NCI-H1930 (cell line): ENCODE measurements at regions not wholly inside any gene's neighbourhood (a gene's known extent, or its start where the extent isn't known, plus 50 kb on each side); places are given as distances from the start of the nearest gene placed in this dataset.

ENCODE experiments used
- DNase-seq, 2 experiments: peaks; one replicate each; lab custom pipeline; 2025; lab: John Stamatoyannopoulos, UW

DNA sequence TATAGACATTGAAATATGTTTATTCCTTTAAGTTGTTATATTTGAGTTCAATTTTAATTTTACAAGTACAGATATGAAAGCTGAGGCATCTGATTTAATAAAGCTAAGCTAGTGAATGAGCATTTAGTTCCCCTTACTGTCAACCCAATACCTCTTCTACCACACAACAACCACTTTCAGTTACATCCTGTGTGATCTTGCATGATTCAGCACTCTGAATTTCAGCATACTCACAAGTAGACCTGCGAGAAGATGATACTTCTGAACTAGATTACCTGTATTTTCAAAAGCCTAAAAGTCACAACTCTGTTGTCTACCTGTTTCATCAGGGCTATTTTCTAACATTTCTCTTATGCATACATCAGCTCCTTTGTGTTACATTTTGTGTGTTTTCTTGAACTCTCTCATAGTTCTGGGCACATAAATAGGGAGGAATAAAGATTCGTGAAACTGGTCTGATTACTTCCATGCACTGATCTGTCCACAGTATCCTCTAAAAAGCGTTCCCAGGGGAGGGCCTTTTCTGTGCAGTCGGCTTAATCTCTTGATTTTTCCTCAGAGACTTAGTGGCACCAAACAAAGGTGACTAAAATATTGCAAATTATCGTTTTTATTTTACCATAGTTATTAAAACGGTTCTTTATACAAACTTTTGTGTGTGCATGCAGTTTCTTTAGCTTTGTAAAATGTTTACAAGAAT is 2025.5 kb upstream of the NUDT12 start:
- no peak for DNase-seq

DNA sequence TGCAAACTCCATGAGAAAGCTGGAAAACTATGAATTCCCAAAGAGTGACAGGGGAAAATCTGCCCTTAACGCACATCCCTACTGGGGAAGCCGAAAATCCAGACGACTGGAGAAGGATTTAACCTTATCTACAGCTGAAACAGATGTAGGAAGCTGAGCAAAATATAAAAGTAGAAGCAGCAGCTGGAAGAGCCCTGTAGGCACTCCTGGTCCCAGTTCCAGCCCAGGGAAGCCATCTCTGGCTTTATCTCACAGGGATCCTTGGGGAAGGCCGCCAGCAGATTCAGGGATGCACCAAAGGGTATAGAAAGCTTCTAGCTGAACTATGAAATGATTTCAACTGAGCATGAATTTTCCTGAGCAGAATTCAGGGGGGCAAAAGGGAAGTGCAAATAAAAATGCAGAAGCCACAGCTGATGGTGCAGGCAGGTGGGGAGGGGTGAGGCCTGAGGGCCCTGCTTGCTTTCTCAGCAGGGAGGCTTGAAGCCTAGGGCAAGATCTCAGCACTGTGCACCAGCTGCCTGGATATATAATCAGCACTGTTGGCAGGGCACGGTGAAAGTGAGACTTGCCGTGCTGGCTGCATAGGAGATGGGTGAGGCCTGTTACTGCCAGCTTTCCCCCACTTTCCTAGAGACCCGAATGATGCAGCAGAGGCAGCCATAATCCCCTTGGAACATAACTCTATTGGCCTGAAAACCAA is 2019.5 kb upstream of the NUDT12 start:
- DNase-seq = no peak

DNA sequence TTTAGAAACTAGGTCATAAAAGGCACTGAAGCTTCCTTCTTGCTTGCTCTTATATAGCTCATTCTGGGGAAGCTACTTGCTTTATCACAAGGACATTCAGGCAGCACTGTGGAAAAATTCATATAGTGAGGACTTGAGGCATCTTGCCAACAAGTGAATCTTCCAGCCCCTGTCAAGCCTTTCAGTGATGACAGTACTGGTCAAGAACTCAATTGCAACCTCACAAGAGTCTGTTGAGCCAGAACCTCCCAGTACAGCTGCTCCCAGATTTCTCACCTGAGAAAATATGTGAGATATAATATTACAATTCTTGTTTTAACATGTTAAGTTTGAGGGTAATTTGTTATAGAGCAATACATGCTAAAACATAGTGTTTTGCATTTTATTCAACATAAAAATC is 2011.0 kb upstream of the NUDT12 start:
- no peak for DNase-seq

DNA sequence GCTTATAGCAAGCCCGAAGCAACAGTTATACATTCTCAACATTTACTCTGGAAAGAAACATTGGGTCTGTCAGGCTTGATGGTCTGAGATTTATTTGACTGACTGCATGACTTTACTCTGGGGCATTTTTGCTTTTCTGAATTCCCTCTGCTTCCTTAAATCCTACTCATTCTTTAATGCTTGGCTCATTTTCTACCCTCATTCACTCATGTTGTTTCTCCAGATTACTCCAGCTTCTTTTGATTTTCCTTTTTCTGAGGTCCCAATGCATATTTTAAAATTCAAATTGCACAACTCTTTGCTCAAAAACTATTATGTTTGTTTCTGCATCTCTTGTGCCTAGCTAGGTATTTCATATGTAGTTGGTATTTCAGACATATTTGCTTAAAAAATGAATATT is 2002.9 kb upstream of the NUDT12 start:
- no peak for DNase-seq

DNA sequence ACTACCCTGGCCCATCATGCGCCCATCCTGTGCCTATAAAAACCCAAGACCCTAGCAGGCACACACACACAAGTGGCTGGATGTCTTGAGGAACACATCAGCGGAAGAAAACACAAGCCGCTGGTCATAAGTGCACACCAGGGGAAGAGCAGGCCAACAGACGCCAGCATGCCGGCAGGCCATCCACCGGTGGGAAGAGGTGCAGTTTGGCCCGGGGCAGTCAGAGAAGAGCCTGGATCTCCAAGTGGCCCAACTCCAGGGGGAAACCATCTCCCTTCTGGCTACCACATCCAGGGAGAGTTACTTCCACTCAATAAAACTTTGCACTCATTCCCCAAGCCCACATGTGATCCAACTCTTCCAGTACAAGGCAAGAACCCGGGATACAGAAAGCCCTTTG is 2001.3 kb upstream of the NUDT12 start:
- no peak for DNase-seq

DNA sequence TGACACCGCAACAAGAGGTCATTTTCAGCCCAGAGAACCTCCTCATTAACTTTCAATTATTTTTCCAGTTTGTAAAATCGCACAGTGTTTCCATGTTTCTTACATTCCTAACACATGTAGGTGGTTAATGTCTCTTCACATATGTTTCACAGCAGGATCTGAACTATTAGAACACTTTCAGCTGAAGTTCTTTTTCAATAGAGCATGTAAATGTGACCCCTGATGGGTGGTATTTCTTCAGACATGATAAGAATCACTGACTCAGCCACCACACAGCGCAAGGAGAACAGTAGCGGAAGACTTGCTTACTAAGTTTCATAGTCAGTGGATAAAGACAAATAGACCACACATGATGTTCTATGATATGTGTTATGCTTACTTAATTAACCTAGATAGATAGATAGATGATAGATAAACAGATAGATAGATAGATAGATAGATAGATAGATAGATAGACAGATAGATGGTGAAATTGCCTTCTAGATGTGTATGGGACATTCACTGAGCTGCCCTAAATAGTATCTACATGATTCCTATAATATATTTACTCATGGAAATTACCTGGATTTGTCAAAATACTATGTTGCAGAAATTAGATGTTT is 1992.1 kb upstream of the NUDT12 start:
- no peak for DNase-seq

DNA sequence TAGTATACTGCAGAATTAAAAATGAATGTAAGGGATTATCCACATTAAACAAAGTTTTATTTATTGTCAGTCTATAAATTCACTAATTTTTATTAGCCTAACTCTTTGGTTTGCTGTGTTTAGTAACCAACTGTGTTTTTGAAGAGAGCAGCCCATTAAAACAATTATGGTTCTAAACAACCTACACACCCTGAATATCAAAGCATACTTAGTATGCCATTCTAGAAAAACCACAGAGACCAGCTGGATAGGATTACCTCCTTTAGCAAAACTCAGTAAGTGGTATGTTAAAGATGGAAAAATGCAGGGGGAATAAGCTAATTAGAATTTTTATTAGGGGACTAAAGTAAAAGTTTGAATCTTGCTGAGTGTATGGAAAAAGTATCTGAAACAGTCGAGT is 1981.7 kb upstream of the NUDT12 start:
- DNase-seq = peak in 1 of 2 experiments; percentile 7

DNA sequence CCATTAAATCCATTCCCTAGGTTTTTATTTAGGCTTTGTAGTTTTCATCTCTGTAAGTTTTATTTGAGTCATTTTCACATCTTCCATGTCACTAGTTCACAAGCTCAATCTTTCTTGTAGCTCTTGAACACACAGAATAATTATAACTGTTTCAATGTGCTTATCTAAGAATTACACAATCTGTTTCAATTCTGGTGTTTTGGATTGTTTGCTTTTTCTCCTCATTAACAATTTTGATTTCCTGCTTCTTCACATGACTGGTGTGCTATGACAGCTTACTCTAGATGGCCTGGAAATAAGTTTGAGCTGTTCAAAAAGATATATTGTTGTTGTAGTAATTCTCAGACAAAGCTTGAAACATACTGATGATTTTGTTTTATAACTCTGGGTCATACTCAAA is 1974.1 kb upstream of the NUDT12 start:
- no peak for DNase-seq

DNA sequence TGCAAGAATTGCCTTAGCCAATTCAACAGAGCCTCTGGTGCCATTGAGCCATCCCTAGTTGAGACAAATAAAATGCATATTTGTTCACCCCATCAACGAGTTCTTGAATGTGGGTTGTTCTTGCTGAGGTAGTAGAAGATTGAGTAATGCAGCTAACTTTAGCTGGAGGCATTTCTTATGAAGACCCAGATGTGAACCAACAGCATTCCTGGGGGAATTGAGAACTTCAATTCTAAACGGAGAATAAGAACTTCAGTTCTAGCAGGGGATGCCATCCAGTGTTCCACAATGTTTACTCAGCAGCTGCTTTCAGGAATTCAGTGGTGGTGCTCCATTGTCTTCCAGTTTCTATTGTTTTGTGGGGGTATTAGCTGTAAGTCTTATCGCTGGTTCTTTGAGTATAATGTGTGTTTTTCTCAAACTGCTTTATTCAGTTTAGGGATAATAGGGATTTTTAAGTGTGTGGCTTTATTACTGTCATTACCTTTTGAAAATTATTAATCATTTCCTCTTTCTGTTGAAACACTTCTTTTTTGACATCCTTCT is 1968.2 kb upstream of the NUDT12 start:
- DNase-seq = no peak

DNA sequence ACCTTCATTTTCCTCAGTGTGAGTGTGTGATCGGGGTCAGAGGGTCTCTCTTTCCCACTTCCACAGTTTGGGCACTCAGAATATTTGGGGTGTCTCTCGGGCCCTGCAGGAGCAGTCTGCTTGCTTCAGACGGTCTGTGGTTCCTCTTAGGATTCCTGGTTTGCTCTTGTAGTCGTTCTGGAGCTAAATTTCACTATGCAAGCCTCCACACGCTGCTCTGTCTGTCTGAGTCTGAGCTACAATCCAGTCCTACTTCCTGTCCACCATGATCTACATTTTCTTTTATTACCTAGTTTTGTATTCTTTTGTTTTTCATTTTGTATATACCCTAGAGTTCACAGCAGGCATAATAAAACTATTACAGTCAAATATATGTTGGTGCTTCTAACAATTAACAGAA is 1967.3 kb upstream of the NUDT12 start:
- no peak for DNase-seq

DNA sequence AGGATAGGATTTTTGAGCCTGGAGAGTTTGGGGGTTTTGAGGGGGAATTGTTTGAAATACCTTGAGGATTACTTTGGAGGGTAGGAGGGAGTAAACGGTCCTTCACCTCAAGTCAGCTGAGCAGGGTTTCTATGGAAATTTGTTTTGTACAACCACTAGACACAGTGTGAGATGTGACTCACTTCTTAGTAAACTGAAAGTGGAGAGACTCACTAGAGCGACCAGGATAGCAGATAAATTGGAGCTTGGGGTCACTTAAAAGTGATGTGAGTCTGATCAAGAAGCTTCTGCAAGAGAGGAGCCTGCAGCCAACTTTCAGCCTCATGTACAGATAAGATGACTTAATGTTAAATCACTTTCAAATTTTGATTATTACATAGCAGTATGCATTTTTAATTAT is 1945.9 kb upstream of the NUDT12 start:
- no peak for DNase-seq

DNA sequence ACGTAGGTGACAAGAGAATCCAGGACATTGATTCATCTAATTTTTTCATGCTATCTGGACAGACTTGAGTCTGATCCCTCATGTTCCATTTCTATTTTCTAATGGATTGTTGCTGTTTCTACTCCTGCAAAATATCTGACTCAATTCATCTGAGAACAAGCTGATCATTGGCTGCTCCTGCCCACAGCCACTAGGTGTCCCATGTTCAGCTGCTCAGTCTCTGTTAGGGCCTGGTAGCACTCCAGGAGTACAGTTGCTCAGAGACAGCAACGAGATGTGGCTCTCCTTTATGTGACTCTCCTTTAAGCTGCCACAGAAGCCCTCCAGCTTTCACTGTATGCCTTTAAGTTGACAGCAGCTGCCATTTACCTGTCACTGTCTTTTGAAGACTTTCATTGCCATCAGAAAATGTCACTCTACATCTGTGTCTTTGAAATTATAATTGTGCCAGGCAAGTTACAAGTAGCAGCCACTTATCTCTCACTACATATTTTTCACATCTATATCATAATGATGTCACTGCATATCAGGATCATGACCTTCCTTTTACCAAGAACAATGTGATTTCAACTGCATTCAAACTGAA is 1944.2 kb upstream of the NUDT12 start:
- no peak for DNase-seq

DNA sequence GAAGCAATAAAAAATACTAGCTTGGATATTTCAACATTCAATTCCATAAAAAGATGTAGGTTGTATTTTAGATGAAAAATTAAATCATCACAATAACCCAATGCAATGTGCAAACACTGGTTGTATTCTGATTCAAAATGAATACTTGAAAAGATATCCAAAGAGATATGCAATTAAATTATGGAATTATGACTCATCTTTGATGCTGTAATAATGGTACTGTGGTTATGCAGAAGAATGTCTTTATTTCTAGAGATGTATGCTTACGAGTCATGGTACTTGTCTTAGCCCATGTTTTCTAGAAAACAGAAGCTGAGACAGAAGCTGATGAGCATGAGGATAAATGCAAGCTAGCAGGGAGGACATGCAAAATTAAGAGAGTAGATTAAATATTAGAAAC is 1941.4 kb upstream of the NUDT12 start:
- DNase-seq = no peak

DNA sequence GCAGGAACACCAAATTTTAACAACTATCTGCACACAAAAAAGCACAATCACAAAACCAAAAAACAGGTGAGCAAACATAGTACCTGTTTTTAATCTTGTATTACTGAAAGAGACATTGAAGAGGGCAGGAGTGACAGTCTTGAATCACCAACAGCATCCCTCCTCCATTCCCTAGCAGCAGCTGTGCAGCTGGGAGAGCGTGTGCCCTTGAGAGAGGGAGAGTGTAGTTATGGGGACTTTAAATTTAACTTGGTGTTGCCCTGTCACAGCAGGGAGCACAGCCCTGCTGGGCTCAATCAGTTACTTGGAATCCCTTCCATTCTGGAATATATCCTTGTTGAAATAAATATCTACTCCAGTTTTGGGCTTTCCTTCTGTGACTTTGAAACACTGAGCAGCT is 1938.7 kb upstream of the NUDT12 start:
- DNase-seq = no peak

DNA sequence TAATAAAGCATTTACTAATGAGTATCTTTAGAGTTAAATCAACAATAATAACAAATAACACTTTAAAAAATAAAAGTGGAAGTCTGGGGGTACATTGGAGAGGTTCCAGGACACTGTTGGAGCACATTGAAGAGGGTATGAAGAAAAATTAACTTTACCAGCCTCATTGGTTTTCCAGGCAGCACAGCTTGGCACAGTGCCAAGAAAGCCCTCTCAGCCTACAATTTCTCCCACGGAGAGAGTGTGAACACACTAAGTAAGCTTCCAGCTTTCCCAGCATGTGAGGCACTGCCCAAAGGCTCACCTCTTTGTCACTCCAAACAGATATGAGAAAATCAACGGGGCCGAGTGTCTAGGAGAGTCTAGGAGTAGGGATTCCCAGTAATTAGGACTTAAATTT is 1912.8 kb upstream of the NUDT12 start:
- DNase-seq = no peak

DNA sequence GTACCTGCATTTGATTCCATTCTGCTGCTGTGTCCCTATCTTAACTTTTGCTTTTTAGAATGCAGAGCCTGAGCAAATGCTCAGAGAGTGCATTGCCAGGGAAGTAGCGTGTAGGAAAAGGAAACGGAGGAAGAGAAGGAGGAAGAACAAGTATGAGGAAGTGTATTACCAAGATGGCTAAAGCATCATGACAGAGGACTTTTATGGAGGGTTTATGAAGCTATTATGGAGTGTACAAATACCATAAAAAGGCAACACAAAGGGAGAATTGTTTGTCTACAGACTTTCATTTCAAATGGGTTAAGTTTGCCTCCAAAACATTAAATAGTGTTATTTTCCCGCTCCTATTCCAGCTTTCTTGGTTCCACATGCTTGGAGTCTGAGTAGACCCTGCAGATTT is 1899.8 kb upstream of the NUDT12 start:
- DNase-seq = no peak

DNA sequence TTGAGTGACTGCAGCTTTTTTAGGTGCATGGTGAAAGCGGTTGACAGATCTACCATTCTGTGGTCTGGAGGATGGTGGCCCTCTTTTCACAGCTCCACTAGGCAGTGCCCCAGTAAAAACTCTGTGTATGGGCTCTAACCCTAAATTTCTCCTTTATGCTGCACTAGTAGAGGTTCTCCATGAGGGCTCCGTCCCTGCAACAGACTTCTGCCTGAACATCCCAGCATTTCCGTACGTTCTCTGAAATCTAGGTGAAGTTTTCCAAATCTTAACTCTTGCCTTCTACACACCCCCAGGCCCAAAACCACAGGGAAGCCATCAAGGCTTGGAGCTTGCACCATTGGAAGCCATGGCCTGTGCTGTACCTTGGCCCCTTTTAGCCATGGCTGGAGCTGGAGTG is 1898.1 kb upstream of the NUDT12 start:
- no peak for DNase-seq

DNA sequence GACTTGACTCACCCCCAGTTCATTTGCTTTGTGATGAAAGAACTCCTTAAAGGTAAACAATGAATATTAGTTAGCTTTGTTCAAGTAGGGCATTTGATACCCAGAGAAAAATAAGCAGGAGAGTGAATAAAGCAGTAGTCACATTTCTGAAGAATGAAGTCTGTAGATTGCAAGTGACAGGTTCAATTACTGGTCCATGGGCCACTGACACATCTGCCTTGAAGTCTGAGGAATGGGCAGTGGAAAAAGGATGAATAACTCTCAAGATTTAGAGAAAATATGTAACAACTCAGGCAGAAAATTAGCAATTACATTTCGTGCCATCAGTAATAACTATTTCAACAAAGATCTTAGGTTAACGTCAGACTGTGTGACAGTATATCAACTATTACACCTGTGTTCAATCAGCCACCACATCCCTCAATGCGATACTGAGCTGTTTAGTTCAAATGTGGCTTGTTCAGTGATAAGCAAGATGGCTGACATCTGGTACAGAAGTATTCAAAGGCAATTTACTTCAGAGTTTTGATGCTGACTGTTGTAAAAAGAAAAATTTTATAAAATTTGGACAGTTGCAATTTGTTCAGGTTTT is 1890.7 kb upstream of the NUDT12 start:
- DNase-seq = no peak

DNA sequence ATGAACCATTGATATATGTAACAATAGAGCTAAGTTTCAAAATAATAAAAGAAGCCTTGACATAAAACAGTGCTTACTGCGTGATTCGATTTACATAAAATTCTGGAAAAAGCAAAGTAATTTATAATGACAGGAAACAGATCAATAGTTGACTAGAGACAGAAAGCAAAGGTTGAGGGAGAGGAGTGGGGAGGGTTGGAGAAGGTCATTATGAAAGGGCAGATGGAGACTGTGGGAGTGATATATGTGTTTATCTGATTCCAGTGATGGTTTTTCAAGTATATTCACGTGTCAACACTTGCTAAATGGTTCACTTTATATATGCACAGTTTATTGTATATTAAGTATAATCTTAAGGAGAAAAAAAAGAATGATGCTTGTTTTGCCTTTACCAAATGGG is 1885.7 kb upstream of the NUDT12 start:
- DNase-seq = no peak

DNA sequence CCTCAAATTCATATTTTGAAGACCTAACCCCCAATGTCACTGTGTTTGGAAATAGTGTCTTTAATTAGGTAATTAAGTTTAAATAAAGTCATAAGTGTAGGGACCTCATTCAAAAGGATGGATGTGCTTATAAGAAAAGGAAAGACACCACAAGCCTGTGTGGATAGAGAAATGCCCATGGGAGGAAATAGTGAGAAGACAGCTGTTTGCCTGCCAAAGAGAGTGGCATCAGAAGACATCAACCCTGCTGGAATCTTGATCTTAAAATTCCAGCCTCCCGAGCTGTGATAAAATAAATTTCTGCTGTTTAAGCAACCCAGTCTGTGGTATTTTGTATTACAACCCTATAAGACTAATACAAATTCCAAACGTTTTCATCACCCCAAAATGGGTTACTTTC is 1867.9 kb upstream of the NUDT12 start:
- DNase-seq = no peak

DNA sequence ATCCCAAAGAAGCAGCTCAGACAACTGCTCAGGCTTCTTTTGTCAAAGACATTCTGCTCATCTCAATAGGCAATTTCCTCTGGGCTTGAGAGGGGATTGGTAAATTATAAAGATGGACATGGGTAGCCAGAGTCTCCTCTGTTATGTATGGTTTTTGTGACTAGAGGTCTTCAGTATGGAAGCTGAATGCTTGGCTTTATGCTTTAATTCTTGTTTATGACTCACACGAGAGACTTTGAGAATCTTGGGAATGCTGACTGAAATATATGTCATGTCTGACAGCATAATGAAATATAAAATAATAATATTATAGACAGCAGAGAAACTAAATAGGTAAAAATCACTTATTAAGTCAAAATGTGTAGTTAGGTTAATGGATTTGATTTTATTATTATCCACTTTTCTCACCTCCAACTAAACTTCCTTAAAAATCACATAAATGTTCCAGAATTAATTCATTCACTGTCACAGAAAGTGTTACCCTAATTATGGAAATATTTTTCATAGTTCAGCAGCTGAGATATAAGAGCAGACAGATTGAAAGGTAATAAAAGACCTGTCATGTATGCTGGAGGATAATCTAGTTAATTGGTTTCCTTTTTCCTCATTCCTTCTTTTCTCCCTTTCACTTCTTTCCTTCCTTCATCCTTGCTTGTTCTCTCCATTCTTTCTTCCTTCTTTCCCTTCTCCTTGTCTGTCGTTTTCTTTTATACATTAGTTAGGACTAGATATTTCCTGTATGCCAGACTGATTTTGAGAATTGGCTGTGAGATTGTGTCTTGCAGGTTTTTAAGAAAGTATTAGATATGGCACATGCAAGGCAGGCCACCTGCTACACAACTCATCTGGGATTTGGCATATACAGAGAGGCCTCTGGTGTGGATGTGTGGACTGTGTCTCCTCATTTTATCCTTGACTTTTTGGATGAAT is 1866.1 kb upstream of the NUDT12 start:
- DNase-seq = no peak
